Activated naive CD4-positive, alpha-beta T cell treated with anti-CD3 and anti-CD28 coated beads for 36 hours (primary cell): ENCODE measurements at regions not wholly inside any gene's neighbourhood (a gene's known extent, or its start where the extent isn't known, plus 50 kb on each side); places are given as distances from the start of the nearest gene placed in this dataset.

Experiments
- CTCF ChIA-PET: fragments of 350-600 bp; sonication (Branson Sonifier 250); formaldehyde crosslinking; loops from one replicate; lab custom pipeline; 2021; ENCODE audit warnings: antibody characterized with exemption; lab: Charles Lee
- DNase-seq: peaks from one replicate; pipeline ENCODE4 v3.0.0-alpha.2; 2020
- H3K27ac Mint-ChIP-seq: one replicate; pipeline ENCODE4 v1.8.0; 2021; ENCODE audit warnings: mild to moderate bottlenecking, mixed read lengths
- H3K27me3 Mint-ChIP-seq: one replicate; pipeline ENCODE4 v1.8.0; 2021; ENCODE audit warnings: low read depth, mixed read lengths
- H3K36me3 Mint-ChIP-seq: one replicate; pipeline ENCODE4 v1.8.0; 2021; ENCODE audit warnings: low read depth, mixed read lengths
- H3K4me1 Mint-ChIP-seq: one replicate; pipeline ENCODE4 v1.8.0; 2021; ENCODE audit warnings: low read depth, mixed read lengths
- H3K4me3 Mint-ChIP-seq: one replicate; pipeline ENCODE4 v1.8.0; 2021; ENCODE audit warnings: mild to moderate bottlenecking, moderate library complexity, mixed read lengths
- H3K9me3 Mint-ChIP-seq: one replicate; pipeline ENCODE4 v1.8.0; 2021; ENCODE audit warnings: mixed read lengths
- intact Hi-C: fragments of 100-400 bp; cut with micrococcal nuclease; formaldehyde crosslinking; loops from one replicate; pipeline ENCODE4 v1.15.1; 2023

- CTCF ChIA-PET = interaction anchor here (0.6 to 1.1 kb wide), 2 partner anchors 11 to 911 kb away, joined by 3 read pairs; no protein-coding TSS in a partner anchor
- intact Hi-C loops = no loop called here
- peaks cover 9% of the 10 kb centered on the region for H3K9me3 Mint-ChIP-seq
- no peaks in the 10 kb centered on the region for H3K27me3 Mint-ChIP-seq
- no peaks in the 10 kb centered on the region for H3K4me1 Mint-ChIP-seq
- no peaks in the 10 kb centered on the region for H3K36me3 Mint-ChIP-seq
- DNase-seq = no peak
- no peak overlapping the region for H3K27ac Mint-ChIP-seq
- H3K4me3 Mint-ChIP-seq = no peak overlapping the region
Measured at GRCh38 chr9:108333530-108333983, 522.2 kb downstream of the ACTL7B start.

DNA sequence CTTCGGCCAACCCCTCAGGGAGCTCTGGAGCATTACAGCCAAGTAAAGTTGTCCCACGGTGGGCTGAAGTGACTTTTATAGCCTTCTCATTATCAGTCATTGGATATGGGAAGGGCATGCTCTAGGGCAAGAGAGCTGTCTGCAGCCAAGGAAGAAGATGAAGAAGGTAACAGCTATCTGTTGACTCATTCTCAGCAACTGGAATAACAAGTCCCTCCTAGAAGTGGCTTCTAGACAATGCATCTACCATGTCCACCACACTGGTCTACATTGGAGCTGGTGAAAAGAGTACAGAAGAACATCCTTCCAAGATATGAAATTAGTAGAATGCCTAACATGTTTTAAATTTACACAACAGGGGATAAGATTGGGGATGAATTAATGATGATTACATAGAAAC lies 524.2 kb downstream of the ACTL7B start:
- DNase-seq = no peak
- Mint-ChIP-seq H3K36me3 (no peaks in the 10 kb centered on the region), H3K4me1 (no peaks in the 10 kb centered on the region), H3K27ac (no peak overlapping the region), H3K4me3 (no peak overlapping the region), H3K9me3 (peaks cover 23% of the 10 kb centered on the region), H3K27me3 (no peaks in the 10 kb centered on the region)
- intact Hi-C loops = no loop called here
- CTCF ChIA-PET = no interaction called here

DNA sequence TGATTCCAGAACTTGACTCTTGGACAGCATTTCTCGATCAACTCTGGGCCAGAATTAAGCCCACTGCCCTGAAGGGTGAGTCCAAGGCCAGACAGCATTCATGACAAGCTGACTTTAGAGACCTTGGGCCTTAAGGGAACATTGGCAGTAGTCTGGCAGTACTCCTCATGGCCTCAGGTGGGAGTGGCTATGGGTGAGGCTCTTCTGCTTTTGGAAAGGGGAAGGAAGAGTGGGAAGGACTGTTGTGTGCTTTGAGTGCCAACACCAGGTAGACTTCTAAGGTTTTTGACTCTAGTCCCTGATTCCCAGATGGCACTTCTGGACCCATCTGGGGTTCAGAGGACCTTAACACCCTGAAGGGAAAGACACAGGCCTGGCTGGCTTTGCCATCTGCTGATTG lies 530.4 kb downstream of the ACTL7B start:
- H3K4me1 Mint-ChIP-seq = no peaks in the 10 kb centered on the region
- intact Hi-C loops = no loop called here
- H3K4me3 Mint-ChIP-seq = no peak overlapping the region
- DNase-seq = no peak
- CTCF ChIA-PET = no interaction called here
- H3K36me3 Mint-ChIP-seq = no peaks in the 10 kb centered on the region
- peaks cover 21% of the 10 kb centered on the region for H3K9me3 Mint-ChIP-seq
- H3K27me3 Mint-ChIP-seq = no peaks in the 10 kb centered on the region
- no peak overlapping the region for H3K27ac Mint-ChIP-seq

GRCh38 chr9:108323615-108324014 lies 532.2 kb downstream of the ACTL7B start:
- H3K9me3 Mint-ChIP-seq = peaks cover 18% of the 10 kb centered on the region
- CTCF ChIA-PET = no interaction called here
- intact Hi-C loops = no loop called here
- no peaks in the 10 kb centered on the region for H3K4me1 Mint-ChIP-seq
- no peak overlapping the region for H3K27ac Mint-ChIP-seq
- no peak for DNase-seq
- H3K36me3 Mint-ChIP-seq = no peaks in the 10 kb centered on the region
- no peaks in the 10 kb centered on the region for H3K27me3 Mint-ChIP-seq
- H3K4me3 Mint-ChIP-seq = no peak overlapping the region

DNA sequence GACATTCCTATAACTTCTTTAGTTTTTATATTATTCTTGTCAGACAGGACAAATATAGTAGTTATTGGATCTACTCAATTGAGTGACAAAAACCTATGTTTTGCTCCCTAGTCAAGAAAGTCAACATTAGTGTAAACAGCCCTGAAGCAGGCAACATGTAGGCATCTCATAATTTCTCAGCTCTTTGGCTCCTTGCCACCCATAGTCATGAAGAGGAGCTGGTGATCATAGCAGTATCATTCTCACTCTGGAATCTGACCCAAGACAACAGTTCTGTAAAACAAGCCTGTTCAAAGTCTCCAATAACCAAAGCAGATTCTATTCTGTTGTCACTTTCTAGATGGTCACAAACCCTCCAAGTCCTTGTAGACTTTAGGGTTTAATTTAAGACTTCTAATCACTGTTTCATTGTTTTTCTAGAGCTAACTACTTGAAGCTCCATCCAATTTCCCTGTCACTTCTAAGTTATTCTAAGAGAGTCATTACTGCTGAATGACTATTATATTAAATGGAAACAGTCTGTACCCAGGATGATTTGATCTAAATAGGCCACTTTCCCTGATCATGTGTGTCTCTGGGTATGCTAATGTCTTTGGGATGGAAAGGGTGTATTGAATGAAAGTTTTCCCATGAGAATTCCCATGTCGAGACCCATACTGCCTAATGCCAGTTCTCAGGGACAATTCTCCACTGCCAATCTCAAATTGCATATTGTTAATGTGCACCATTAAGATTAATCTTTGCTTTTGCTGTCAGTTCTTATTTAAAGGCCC lies 533.3 kb downstream of the ACTL7B start:
- Mint-ChIP-seq H3K27ac (no peak overlapping the region), H3K27me3 (no peaks in the 10 kb centered on the region), H3K4me1 (no peaks in the 10 kb centered on the region), H3K9me3 (peaks cover 8% of the 10 kb centered on the region), H3K4me3 (no peak overlapping the region), H3K36me3 (no peaks in the 10 kb centered on the region)
- CTCF ChIA-PET = interaction anchor here (1.0 kb wide), 1 partner anchor 10 kb away, joined by 3 read pairs; no protein-coding TSS in a partner anchor
- intact Hi-C loops = no loop called here
- no peak for DNase-seq

DNA sequence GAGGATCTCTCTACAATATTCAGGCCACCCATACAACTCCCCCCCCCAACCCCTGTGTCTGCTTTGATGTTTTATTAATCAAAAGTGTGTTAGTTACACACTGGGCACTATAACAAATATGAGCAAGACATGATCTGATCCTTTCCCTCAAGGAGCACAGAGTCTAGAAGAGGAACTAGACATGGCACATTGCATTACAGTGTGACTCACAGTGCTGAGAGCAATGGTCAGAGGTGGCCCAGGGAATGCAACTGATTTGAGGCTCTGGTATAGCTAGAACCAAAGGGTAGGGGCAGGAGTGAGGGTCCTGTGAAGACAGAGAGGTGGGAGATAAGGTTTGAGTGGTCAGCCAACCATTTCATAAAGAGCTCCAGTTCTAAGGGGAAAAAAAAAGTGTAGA lies 539.2 kb downstream of the ACTL7B start:
- H3K27ac Mint-ChIP-seq = no peak overlapping the region
- H3K9me3 Mint-ChIP-seq = peaks cover 4% of the 10 kb centered on the region
- no peaks in the 10 kb centered on the region for H3K4me1 Mint-ChIP-seq
- H3K4me3 Mint-ChIP-seq = no peak overlapping the region
- no peaks in the 10 kb centered on the region for H3K27me3 Mint-ChIP-seq
- no peak for DNase-seq
- CTCF ChIA-PET = no interaction called here
- intact Hi-C loops = no loop called here
- no peaks in the 10 kb centered on the region for H3K36me3 Mint-ChIP-seq

- peaks cover 4% of the 10 kb centered on the region for H3K9me3 Mint-ChIP-seq
- DNase-seq = no peak
- intact Hi-C loops = no loop called here
- no peaks in the 10 kb centered on the region for H3K27me3 Mint-ChIP-seq
- CTCF ChIA-PET = no interaction called here
- no peaks in the 10 kb centered on the region for H3K36me3 Mint-ChIP-seq
- no peak overlapping the region for H3K4me3 Mint-ChIP-seq
- no peak overlapping the region for H3K27ac Mint-ChIP-seq
- no peaks in the 10 kb centered on the region for H3K4me1 Mint-ChIP-seq
Measured at GRCh38 chr9:108316066-108316465, 539.7 kb downstream of the ACTL7B start.

- CTCF ChIA-PET = no interaction called here
- intact Hi-C loops = no loop called here
- Mint-ChIP-seq H3K27ac (no peak overlapping the region), H3K27me3 (no peaks in the 10 kb centered on the region), H3K4me1 (no peaks in the 10 kb centered on the region), H3K9me3 (peaks cover 11% of the 10 kb centered on the region), H3K4me3 (no peak overlapping the region), H3K36me3 (no peaks in the 10 kb centered on the region)
- DNase-seq = no peak
Measured at GRCh38 chr9:108311745-108312144, 544.0 kb downstream of the ACTL7B start.

DNA sequence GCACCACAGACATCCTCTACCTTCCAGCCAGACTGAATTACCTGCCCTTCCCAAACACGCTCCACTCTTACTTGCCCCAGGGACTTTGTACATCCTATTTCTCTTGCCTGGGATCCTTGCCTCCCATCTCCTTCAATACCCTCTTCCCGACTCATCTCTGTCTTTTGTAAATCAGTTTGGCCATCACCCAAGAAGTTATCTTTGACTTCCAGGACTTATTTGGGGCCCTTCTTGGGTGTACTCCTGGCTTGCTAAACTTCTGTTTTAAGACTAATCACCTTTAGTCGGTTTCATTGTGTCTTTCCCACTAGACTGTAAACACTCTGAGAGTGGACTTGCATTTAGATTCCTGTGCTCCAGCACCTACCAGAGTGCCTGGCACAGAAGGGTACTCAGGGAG lies 545.6 kb downstream of the ACTL7B start:
- Mint-ChIP-seq H3K27me3 (no peaks in the 10 kb centered on the region), H3K4me1 (no peaks in the 10 kb centered on the region), H3K27ac (no peak overlapping the region), H3K9me3 (peaks cover 11% of the 10 kb centered on the region), H3K4me3 (no peak overlapping the region), H3K36me3 (no peaks in the 10 kb centered on the region)
- no peak for DNase-seq
- intact Hi-C loops = no loop called here
- CTCF ChIA-PET = no interaction called here

GRCh38 chr9:108300306-108301287 lies 555.2 kb downstream of the ACTL7B start:
- Mint-ChIP-seq H3K9me3 (no peaks in the 10 kb centered on the region), H3K4me3 (no peak overlapping the region), H3K27ac (no peak overlapping the region), H3K27me3 (no peaks in the 10 kb centered on the region), H3K36me3 (no peaks in the 10 kb centered on the region), H3K4me1 (no peaks in the 10 kb centered on the region)
- DNase-seq = no peak
- CTCF ChIA-PET = no interaction called here
- intact Hi-C loops = no loop called here

DNA sequence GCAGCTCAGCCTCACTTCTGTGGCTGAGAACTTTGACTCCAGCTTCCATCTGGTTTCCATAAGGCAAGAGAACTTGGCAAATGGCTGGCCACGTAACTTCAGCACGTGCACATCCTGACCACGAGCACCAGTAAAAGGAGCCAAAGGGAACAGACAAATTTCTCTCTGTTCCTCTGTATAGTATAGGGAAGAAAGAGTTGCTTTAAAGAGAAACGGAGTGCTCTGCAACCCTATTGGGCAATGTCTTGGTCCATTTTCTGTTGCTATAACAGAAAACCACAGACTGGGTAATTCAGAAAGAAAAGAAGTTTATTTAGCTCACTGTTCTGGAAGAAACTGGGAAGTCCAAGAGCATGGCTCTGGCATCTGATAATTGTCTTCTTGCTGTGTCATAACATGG lies 558.7 kb downstream of the ACTL7B start:
- H3K9me3 Mint-ChIP-seq = no peaks in the 10 kb centered on the region
- CTCF ChIA-PET = no interaction called here
- H3K4me1 Mint-ChIP-seq = no peaks in the 10 kb centered on the region
- H3K36me3 Mint-ChIP-seq = no peaks in the 10 kb centered on the region
- H3K27me3 Mint-ChIP-seq = no peaks in the 10 kb centered on the region
- no peak for DNase-seq
- intact Hi-C loops = no loop called here
- no peak overlapping the region for H3K27ac Mint-ChIP-seq
- H3K4me3 Mint-ChIP-seq = no peak overlapping the region

DNA sequence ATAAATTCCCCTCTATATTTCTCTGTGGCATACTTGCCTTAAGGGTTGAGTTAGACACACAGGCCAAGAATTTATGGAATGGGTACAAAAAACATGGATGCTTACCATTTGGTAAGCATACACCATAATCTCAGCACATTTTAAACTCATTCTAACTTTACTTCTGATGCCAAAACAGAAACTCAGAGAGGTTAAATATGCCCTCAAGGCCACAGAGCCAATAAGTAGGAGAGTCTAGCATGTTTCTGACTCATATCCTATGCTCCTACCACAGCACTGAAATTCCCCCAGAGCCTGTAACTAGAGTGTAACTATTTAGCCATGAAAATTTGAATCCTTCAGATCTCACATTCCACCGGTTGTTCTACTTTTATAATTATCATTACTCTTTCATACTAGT lies 559.7 kb downstream of the ACTL7B start:
- no peak overlapping the region for H3K4me3 Mint-ChIP-seq
- CTCF ChIA-PET = no interaction called here
- no peak for DNase-seq
- no peaks in the 10 kb centered on the region for H3K4me1 Mint-ChIP-seq
- no peak overlapping the region for H3K27ac Mint-ChIP-seq
- H3K9me3 Mint-ChIP-seq = no peaks in the 10 kb centered on the region
- H3K36me3 Mint-ChIP-seq = no peaks in the 10 kb centered on the region
- H3K27me3 Mint-ChIP-seq = no peaks in the 10 kb centered on the region
- intact Hi-C loops = no loop called here
